Inflammatory macrophage treated with lipopolysaccharide for 1 hour (primary cell): ENCODE measurements at regions not wholly inside any gene's neighbourhood (a gene's known extent, or its start where the extent isn't known, plus 50 kb on each side); places are given as distances from the start of the nearest gene placed in this dataset.
"Not testable (repeated sequence)": the region's sequence is repeated elsewhere in the genome, so short reads cannot be mapped to it uniquely, and the experiment has no call there.

ENCODE experiments used
- DNase-seq, 2 donors: peaks; one replicate each; pipeline ENCODE4 v3.0.0-alpha.2; 2020 to 2022

DNA sequence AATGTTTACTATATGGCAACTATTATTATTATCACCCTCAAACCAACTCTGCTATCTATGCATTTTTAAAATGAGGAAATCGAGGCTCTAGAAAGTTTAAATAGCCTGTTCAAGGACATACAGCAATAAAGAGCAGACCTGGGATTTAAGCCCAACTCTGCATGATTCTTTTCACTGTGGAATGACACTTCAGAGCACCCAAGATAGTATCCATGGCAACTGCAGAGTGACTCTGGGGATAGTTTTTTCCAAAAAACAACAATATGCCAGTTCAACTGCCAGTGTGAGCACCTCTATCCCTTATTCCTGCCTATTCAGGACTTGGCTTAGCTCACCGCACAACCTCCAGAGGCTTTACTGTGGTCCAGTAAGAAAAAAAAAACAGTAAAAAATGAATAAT, 293.9 kb downstream of the BRINP2 start:
- no peak for DNase-seq

DNA sequence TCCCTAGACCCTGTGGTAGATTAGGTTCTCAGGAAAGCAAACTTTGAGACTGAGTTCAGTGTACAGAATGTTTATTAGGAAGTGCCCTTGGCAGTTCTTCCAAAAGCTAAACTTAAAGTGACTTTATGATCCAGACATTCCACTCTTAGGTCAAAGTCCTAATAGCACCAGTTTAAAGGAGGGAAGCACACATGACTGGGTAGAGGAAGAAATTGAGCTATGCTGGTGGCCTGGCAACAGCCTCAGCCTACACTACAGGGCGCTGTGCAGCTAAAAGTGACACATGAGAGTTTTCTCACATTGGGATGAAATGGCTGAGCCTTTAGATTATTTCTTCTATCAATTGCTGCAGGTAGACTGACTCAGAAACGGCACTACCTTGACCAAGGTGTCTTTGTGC, 280.4 kb downstream of the BRINP2 start:
- DNase-seq, result no peak

DNA sequence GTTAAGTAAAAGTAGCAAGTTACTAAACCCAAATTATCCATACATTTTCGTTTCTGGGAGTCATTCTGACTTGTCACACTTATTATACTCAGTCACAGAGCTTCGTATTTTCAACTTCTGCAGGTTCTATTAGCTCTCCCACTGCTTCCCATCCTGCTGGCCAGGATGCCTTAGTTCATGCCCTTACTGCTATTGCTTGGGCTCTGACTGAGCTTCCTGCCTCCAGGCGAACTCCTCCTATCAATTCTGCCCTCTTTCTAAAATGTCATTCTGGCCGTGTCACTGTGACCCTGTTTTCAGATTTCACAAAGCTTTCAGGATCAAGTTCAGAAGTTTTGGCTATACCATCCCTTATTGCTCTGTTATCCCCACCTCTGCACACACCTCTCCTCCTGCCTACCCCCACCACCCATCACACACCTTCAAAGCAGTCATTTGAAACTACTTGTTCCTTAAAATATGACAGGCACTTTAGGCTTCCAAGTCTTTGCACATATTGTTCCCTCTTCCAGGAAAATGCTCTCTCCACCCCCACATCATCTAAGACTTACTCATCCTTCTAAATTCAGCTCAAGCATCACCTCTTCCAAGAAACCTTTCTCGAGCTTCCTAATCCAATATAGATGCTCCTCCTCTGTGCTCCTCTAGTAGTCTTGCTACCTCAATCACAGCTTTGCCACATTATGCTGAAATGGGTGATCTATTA, 278.0 kb downstream of the BRINP2 start:
- no peak for DNase-seq

DNA sequence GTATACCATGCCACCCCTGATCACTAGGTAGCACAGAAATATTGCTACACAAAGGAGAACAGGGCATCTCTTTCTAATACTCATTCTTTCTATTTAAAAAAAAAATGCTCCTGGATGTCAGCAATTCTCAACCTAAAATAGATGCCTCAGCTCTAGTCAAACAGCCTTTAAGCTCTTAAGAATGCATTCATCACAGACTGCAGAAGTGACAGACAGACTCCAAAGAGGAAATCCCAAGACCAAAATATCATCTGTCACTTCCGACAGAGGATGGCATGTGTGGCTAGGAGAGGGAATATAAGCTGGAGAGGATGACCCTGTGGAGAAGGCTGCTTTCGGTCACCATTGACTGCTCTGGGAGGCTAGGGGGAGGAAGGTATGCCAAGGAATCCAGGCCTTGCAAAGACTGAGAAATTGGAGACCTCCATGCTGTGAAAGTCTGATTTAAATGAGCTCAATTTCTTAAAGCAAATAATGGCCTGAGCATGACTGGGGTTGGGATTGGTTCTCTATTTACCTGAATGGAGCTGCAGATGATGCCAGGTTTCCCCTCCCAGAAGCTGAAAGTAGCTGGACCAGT, 277.4 kb downstream of the BRINP2 start:
- no peak for DNase-seq

DNA sequence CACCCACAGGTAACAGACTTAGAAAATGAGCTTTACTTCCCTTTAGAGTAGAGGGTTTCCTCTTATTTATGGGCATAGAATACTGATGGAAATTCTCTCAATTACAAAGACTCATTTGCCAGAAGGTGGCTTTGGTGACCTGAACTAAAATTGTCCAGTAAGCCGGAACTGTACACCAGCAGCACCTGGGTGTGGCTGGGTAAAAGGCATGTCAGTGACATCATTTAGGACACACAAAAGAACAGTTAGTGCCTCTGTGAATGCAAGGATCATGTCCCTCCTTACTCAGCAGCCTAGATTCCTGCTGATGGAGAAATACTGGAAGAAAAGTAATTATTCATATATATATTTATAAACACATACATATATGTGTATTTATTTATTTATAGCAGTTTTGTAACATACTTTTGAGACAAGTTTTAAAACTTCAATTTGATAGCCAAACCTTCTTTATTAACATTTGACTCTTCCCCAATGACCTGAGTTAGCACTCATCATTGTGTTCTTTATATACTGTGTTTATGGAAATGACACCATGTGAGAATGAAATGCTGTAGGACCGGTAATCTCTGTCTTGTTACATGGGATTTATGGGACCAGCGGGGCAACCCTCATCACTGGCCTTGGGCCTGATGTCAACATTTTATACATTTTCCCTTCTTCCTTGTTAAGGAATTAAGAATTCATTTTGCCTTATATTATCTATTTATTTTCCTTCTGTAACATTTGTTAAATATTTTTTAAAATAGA, 274.4 kb downstream of the BRINP2 start:
- DNase-seq, result no peak

DNA sequence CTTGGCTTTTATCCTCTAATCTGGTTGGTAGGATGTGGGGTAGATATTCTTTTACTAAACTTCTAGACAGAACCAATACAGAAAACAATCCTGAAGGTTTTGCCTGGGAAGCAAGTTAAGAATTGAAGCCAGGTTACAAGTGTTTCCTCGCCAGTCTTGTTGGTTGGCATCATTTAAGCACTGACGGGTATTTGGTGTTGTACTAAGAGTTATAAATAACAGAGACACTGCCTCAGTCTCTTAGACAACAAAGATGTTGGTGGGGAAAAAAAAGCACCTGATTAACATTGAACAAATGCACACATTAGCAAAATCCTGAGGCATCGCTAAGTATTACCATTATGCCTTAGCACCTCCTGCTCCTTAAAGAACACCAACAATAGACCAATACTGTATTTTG, 272.2 kb downstream of the BRINP2 start:
- no peak for DNase-seq

DNA sequence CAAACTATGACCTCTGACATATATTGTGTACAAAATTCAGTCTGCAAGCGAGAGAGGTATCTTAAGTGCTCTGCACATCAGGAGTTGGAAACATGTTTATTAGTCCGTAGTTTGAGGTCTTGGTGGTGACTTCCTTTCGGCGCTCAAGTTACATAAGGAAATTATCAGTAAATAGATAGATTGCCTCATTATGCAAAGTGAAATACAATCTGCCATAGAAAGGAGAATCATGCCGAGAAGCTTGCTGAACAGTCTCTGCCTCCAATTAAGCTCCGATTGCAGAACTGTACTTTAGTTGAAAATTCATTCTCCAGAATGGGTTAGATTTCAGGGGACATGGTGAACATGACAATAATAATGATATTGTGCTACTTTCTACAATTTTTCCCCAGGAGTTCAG, 271.8 kb downstream of the BRINP2 start:
- DNase-seq, result no peak

DNA sequence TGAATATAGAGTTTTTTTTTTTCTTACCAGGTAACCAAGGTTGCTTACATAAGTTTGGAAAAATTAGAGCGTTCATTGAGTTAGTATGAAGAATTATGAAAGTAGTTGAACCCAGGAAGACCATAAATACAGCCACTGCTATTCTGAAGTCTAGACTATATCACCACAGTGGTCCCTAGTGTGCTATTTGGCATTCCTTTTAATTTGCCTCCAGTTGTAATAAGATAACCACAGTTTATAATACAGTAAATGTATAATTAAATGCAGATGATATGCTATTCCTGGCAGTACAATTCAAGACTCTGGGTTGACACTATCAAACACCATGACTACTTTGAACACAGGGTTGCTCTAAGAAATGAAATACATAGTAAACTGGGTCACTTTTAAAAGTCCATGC, 270.5 kb downstream of the BRINP2 start:
- no peak for DNase-seq

DNA sequence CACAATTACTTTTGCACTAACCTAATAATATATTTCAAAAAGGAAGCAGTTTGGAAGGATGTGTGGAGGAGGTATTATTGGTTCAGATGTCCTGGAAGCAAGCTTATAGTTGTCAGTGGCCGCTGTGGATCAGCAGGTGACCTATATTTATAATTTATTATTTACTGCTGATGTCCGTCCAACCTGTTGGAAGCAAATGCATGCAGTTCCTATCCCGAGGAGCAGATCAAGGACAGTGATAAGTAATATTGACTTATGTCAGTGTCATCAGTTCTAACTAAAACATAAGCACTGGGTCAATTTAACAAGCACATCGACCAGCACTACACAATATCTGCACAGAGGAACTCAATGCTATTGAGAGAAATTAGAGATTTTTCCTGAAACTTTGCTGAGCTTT, 270.1 kb downstream of the BRINP2 start:
- DNase-seq, result no peak

DNA sequence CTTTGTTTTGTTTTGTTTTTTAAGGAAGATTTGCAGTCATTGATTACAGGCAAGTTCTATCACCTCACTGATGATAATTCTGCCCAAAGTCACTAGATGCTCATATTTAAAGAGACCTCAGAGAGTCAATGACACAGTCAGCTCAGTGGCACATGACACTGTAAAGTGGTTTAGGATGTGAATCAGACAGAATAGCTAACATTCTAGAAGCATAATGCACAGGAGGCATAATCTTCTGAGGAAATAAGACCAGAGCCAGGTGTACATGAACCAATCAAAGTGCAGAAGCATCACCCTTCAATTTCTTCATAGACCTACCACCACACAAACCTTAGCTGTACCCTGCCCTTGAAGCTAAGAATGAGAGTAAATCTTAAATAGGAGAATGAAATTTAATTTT, 268.5 kb downstream of the BRINP2 start:
- no peak for DNase-seq

DNA sequence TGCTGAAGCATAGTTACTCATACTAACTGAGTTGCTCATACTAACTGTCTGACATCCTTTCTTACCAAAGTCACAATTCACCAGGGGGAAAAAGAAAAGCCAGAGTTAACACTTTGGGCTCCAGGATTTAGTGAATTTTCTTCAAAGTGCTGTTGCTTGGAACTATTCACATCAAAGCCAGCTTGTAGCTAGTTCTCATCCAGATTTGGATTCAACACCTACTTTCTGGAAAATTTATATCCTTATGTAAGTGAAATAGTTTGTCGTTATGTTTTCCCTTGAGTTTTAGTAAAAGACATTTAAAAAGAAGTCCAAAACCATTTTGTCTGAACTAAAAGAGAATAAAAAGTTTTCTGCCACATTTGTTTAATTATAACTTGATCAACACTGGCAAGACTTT, 264.6 kb downstream of the BRINP2 start:
- no peak for DNase-seq

DNA sequence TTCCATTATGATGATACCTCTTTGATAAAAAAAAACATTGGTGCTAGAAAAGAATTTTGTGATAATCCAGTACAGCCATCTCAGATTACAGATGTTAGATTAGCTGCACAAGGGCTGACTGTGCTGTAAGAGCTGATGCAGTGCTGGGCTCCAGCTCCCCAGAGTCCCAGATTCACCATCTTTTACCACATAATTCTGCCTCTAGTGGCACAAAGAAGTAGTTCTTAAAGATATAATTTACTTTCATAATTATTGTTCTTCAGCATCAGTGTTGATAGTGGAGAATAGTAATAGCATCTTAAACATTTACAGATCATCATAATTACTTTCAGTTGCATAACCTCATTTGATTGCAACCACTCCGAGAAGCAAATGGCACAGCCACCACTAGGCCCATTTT, 262.1 kb downstream of the BRINP2 start:
- no peak for DNase-seq

DNA sequence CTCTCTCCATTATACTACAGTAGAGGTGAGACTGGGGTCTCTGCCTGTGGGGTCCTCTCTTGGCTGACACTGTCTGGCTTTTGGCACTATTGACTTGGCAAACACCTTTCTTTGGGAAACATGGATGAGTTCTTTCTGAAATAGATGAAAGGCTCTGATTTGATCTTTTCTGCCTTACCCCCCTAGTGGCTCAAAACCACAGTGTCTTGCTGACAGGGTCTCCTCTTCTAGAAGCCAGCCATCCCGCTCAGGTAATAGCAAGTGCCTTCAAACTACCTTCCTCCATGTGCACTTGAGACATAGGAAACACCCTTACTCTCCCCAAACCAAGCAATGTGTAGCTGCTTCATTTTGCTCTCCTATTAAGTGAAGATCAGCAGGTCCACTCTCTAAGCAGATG, 260.4 kb downstream of the BRINP2 start:
- no peak for DNase-seq

DNA sequence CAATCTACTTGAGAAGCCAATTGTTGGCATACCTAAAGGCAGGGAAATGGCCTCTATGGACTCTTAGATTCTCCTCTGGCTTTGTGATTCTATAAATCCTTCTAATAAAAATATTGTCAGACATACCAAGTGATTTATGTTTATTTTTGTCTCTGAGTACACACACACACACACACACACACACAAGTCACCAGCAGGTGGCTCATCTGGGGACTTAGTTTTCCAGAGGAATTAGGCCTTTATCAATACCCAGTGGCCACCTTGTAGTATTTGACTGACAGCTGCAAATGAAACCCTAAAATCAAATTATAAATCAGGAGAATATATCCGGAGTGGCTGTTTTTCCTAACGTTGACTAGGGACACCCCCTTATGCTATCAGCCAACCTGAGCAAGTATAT, 258.5 kb downstream of the BRINP2 start:
- DNase-seq, result no peak

DNA sequence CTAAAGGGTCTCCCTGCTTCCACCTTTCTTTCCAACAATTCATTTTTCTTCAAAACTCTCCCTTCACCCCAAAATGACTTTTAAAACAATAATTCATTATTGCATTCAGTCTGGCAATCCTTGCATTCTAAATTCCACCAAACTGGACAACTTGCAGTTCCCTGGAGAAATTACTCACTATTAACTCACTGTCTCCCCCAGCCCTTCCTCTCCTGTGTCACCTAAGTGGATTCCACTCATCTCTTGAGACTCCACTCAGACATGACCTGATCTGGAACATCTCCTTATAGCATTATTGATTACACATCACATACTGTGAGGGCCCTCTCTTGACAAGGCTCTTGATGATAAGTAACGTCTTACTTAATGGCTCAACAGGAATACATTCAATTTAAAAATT, 257.1 kb downstream of the BRINP2 start:
- DNase-seq, result no peak

DNA sequence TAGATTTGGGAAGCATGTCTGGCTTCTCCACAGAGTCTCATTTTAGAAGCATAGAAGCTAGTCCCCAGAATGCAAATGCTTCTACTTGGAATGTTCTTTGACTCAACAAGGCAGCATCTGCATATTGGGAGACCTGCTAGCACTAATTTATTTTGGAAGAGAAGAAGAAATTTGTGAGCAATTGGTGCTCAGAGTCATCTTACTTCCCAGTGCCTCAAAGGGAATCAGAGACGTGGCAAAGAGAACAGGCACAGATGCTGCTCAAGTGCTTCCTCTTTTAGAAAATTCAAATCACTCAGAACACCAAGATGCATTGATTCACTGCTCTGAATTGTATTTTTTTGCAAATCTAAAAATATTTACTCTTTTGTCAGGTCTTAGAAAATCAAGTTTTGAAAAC, 255.7 kb downstream of the BRINP2 start:
- no peak for DNase-seq

DNA sequence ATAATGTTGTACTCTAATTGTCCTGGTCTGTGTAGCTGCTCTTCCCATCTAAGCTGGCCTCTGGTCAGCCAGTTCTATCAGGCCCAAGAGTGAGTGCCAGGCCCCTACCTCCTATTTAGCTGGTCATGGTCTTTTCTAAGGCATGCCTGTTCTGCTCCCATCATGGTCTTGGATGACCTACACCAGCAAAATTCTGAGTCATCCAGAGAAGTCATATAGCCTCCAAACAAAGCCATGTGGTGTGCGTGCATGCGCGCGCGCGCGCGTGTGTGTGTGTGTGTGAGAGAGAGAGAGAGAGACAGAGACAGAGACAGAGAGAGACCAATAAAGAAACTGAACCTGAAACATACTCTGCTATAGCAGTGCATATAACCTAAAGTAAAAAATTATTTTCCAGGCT, 254.4 kb downstream of the BRINP2 start:
- no peak for DNase-seq

DNA sequence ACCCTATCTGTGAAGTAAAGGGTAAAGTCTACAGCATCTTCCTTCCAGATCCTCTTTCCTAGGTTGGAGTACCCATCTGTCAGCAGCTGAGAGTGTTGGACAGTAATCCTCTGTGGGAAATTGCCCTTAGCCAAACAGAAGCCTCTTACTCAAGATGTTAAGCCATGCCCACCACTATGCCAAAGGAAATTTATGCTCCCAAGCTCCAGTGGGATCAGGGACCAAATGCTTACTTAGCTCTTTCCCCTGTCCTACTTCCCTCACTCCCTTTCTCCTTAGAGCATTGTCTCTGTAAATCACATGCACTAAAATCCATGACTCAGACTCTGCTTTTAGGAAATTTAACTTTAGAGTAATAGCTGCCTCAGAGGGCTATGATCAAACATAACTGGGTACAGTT, 254.0 kb downstream of the BRINP2 start:
- DNase-seq, result no peak

DNA sequence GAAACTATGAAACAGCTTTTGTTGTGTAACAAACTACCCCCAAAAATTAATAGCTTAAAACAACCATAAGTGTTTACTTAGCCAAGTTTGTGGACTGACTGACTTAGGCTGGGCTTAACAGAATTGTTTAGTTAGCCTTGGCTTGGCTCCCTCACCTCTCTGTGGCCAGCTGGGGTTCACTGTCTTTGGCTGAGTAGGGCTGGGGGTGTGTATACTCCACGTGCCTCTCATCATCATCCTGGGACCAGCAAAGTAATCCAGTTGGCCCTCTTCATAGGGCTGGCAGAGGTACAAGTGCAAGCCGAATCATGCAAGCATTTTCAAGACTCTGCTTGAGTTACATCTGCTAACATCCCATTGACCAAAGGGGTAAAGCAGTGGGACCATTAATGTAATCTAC, 252.3 kb downstream of the BRINP2 start:
- no peak for DNase-seq

DNA sequence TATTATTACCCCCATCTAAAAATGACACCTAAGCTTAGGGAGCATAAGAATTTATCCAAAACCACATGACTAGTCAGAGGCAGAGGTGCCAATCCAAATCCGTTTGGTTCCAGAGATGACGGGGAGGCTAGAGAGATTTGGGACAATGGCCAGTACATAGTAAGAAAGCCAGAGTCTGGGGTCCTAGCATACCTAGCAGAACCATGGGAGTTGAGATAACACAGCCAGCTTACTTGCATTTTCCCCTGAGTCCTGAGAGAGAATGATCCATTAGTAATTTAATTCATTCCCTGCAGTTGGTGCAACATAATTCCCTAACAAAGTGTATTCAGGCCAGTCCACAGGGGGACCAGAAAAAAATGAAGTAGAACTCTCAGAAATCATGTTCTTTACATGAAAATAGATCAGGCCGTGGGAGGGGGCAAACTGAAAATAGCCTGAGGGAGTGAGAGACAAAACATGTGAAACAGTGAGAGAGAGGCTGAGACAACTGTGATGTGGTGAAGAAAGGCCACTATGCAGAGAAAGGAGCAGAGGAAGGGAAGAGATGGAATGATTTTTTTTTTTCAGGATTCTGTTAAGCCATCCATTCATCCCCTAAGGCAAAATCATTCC, 243.3 kb downstream of the BRINP2 start:
- DNase-seq, result no peak

DNA sequence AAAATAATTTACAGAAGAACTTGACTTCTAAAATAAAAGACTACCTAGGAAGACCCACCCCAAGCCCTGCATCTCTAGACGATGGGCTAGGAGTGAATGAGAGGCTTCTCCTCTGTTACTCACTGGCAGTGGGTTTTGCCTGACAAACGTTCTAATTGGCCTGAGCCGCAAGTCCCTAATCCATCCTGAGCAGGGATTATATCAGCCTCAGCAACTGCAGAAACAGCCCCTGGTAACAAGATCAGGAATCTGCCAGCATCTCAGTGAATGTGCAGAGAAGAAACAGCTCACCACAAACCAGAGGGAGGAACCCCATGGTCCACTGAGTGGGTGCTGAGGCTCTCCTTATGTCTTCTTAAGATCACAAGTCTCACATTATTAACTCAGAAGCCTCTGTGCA, 240.6 kb downstream of the BRINP2 start:
- DNase-seq, result no peak

DNA sequence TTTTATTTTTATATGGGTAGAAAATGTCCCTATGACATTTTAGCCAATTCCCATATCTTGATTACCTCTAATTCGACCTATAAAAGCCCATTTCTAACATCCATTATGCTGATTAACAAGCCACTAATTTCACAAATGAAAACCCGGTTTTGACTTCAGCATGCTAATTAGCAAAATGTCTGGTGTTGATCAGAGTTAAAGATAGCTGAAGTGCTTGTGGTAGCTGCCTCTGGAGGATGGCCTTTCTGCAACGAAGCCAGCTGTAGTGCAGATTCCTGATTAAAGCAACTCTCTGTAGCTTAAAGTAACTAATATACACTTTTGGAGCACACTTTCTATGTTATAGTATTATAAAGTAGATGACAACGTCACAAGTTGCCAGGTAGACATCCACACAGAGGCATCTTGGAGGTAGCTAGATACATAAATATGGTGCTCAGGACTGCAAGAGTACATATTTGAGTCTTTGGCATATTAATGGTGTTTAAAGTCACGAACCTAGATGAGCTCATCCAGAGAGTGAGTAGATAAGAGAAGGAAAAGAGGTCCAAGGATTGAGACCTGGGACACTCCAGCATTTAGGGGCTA, 239.5 kb downstream of the BRINP2 start:
- no peak for DNase-seq

DNA sequence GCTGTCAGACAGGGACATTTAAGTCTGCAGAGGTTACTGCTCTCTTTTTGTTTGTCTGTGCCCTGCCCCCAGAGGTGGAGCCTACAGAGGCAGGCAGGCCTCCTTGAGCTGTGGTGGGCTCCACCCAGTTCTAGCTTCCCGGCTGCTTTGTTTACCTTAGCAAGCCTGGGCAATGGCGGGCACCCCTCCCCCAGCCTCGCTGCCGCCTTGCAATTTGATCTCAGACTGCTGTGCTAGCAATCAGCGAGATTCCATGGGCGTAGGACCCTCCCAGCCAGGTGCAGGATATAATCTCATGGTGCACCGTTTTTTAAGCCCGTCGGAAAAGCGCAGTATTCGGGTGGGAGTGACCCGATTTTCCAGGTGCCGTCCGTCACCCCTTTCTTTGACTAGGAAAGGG, 235.6 kb downstream of the BRINP2 start:
- DNase-seq, result not testable (repeated sequence)

DNA sequence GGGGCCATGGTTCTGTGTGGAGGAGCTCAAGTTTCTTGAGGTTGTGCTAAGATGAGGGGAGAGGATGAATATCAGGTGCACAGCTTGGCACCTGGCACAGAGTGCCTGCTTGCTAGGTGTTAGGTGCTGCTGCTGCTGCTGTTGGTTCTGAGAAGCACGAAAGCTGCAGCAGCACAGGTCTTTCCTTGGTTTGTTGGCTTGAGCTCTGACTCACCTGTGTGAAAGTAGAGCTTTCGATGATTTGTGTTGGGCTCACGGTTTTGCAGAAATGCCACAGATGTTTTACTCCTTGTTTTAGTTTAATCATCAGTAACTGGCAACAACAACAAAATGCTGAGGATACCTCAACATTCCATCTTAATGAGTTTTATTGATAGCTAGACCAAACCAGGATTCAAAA, 221.6 kb downstream of the BRINP2 start:
- DNase-seq, result no peak
